Right forelimb (tissue), 1 donor: ENCODE measurements at regions not wholly inside any gene's neighbourhood (a gene's known extent, or its start where the extent isn't known, plus 50 kb on each side); places are given as distances from the start of the nearest gene placed in this dataset.
"Not testable (repeated sequence)": the region's sequence is repeated elsewhere in the genome, so short reads cannot be mapped to it uniquely, and the experiment has no call there.

ENCODE experiments used
- DNase-seq: peaks from one replicate; pipeline ENCODE4 v3.0.0-alpha.2; 2018

DNA sequence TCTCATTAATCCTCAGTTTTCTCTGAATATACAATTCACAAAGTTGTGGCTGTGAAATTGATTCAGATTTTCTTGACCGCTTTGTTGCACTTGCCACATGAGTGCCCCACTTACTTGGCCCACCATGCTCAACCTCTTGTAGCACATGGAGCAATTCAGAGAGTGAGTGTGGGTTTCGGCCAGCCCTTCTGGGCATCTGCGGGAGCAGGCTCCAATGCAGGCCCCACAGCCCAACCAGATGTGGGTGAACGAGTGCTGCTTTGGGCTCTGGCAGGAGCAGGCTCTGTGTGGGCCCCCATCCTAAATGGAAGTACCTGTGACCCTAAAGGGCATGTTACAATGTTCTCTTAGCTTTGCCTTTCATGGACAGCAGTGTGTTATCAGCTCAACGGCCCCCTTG lies 2338.6 kb downstream of the LRRC4C start:
- DNase-seq, result no peak

DNA sequence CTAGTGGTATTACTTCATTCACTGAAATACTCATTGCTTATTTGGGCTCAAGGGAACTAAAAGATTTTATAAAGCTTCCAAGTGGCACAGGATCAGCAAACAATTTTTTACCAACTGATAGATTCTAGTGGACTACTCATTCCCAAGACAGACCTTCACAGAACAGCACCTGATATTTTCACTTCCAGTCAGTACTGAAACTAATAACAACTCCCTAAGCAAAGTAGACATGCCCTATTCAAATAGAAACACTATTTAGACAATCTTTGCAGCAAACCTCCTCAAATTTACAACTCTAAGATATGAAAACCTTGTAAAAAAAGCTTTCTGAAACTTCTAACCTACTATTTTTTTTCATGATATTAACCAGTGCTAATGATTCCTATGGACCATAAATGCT lies 2345.8 kb downstream of the LRRC4C start:
- DNase-seq, result no peak

DNA sequence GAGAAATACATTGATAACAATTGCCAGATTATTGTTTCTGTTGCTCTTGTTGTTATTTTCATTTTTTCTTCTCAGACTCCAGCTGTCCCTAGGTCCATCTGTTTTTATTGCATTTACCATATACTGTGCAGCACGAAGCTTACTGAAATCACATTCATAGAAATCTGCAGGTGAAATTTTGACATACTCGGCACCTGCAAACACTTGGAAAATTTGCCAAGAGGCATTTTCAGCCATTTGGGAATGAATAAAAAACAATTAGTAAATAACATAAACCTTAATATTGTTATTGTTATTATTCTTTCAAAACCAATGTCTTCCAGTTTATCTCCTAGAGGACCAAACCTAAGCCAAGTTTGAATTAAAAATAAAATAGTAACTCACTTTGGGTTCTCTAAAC lies 2357.2 kb downstream of the LRRC4C start:
- DNase-seq, result no peak

DNA sequence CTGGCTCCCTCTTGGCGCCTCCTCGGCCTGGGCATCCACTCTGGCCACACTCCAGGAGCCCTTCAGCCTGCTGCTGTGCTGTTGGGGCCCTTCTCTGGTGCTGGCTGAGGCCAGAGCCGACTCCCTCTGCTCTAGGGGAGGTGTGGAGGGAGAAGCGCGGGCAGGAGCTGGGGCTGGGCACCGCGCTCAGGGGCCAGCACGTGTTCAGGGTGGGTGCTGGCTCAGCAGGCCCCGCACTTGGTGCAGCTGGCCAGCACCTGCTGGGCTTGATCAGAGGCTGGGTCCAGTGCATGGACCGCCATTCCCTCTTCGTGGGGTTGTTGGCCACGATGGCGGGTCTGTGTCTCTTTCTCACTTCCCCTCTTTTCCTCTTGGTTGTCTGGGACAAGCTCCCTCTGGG lies 2381.0 kb downstream of the LRRC4C start:
- no peak for DNase-seq

DNA sequence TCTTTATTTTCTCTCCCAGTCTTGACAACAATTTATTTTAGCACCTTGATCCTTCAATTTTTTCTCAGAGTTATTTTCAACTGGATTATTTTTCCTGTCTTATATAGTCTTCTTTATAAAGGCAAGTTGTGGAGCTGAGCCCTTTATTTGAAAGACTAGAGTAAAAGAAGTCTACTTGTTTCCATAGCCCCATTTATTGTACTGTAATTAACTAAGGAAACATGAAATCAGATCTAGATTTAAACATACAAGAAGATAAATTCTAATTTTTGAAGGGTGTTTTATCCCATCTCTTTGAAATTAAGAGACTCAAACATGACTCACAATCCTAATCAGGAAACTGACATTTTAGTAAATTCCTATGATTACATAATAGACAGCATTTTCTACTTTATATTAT lies 2421.8 kb downstream of the LRRC4C start:
- no peak for DNase-seq

DNA sequence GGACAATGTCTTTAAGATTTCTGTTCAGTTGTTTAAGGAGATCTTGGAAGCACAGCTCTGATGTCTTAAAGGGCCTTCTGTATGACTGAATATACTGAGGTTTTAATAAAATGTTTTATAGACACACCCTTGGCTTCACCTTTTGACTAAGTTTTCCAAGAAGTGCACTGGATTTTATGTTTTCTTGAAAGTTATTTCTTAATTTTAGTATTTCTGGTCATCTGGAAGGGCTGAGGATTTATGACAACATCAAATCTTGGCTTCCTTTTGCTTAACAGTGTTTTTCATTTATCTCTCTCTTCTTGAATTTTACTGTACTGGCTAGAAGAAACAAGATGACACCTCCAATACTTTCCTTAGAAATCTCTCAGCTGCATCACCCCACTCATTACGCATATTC lies 2423.4 kb downstream of the LRRC4C start:
- no peak for DNase-seq

DNA sequence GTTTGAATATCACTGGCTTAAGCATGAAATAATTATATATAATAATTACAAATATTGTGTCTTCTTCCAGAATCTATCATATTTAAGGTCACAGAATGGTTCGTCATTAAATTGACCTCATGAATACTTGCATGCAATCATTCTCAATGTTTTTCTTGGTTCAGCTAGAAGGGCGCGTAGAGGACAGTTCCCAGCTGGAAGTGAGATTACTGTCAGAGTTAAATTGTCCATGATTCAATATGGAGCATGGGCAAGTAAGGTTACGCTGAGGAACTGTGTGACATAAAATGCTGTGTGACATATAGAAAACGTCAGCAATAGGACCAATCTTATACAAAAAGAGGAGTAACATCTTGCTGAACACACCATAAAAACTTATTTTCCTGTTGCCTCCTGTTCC lies 2423.5 kb upstream of the RAG2 start:
- no peak for DNase-seq

DNA sequence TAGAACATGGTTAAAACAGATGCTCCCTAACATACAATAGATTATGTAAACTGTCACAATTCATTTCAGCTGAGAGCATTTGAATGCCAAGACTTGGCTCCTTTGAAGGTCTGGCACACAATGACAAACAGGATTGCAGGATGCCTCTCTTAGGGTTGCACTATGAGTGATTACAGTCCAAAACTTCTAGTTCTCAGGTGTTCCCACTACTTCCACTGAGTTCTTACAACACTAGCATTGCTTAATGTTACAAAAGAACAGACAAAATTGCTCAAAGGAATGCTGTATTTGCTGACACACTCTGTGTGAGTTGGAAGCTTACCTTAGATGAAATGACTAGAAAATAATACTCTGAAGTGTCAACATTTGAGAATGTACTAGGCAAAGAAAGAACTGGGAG lies 2413.8 kb upstream of the RAG2 start:
- DNase-seq, result no peak

DNA sequence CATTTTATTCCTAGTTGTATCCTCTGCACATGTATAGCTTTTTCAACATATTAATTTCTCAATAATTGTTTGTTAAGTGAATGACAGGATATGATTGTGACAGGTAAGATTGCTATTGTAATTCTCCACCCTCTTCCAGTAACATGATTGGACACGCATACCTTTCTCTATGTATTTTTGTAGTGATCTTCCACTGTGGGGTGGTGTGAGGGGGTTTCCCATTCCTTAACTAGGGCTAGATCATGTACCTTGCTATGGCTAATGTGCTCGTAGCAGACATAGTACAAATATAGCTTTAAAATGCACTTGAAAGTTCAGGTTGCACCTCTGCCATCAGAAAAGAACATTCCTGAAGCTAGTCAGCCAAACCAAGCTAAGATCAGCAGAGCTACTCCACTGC lies 2392.8 kb upstream of the RAG2 start:
- no peak for DNase-seq

DNA sequence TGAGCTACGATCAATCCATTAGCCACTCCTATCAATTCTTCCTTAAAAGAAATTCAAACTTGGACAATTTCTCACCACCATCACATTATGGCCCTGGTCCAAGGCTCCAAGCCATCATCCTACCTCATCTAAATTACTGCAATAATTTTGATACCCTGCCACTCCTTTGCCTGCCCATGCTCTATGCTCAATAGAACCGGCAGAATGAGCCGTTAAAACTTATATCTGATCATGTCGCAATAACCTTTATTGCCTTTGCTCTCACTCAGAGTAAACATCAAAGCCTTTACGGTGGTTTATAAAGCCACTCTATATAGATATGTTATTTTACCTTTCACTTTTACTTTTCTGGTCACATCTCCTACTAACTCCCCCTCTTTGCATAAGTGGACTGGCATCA lies 2392.1 kb upstream of the RAG2 start:
- no peak for DNase-seq

DNA sequence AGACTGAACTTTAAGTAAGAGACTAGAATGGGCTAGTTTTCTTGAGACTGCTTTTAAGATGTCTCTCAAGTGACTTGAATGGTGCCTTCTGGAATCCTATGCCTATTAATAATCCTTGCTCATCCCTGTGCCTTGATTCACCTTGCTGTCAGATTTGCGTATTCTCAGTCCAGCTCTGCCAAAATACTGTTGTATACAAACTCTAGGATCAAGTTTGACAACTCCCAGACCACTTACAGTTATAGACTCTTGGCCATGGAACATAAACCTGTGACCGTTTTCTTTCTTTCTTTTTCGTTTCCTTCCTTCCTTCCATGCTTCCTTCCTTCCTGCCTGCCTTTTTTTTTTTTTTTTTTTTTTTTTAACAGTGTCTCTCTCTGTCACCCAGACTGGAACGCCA lies 2390.9 kb upstream of the RAG2 start:
- no peak for DNase-seq

DNA sequence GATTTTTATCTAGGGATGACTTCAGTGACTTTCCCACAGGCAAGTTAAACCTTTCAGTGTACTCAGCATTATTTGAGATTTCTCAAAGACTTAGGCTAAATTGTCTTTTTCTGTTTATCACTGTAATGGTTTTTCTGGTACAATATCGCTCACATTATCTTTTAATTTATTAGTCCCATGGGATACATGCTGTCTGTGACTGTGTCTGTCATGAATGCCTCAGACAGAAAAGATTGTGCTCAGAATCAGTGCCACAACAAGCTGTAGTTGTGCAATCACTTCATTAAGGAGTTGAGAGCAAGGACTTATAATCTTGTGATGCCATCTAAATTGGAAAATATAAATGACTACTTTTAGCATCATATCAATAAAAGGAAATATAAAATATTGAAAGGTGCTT lies 2374.2 kb upstream of the RAG2 start:
- DNase-seq, result no peak

DNA sequence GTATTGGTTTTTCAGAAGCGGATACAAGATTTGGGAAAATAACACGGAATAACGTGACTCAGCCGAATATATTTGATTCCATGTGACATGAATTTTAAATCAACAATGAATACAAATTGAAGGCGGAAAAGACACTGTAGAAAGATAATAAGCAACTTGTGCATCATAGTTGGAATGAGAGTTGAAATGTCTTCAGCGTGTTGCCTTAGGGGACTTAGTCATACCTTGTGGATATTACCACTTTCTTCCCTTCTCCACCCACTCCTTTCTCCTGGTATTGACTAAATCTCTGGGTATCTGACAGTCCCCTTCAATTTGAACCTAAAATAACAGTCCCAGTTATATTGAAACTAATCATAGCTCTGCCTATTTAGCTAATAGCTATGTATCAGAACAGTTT lies 2373.1 kb upstream of the RAG2 start:
- DNase-seq, result no peak

DNA sequence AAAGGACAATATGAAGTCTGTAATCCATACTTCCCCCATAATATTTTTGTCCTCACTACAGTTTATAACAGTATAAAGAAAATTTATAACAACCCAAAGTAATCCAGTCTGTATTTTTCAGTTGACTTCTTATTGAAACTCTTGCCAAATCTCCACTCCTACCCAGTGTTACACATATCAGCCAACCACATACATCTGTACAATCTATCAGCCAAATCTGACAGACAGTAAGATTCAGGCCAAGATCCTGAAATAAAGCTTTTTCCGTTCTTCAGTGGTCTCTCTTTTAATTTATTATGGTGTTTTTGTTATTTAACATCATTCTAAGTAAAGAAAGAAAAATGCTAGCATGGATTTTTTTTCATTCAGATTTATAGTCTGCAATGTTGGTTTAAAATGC lies 2370.9 kb upstream of the RAG2 start:
- no peak for DNase-seq

DNA sequence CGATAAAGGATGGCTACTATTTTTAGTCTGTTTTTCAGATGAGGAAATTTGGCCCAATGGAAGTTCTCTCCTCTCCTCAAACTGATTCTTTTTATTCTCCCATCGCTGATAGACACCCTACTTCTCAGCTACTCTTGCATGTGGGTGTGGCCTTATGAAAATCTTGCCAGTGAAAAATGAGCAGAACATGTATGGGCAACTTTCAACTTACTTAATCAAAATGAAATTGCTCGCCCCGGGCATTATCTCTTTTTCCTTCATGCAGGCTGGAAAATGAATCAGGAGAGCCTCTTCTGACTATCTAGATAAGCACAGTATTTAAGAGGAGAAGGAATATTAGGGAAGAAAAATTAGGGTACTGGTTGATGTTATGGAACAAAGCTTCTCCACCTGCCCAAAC lies 2354.7 kb upstream of the RAG2 start:
- DNase-seq, result no peak

DNA sequence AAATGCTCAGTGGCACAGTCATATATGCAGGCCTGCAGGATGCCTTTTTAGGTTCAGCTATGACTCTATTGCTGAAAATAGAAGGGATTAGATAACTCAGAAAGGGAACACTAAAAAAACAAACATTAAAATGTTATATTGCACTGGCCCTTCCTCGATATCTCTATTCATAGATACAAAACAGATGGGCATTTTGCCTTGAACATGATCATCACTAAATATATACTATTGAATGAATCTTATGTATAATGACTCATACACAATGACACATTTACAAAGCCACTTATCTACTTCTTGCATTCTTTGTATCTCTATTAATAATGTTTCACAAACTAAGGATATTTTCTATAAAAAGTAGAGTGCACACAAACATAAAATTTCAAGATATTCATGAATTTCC lies 2352.8 kb upstream of the RAG2 start:
- DNase-seq, result no peak

DNA sequence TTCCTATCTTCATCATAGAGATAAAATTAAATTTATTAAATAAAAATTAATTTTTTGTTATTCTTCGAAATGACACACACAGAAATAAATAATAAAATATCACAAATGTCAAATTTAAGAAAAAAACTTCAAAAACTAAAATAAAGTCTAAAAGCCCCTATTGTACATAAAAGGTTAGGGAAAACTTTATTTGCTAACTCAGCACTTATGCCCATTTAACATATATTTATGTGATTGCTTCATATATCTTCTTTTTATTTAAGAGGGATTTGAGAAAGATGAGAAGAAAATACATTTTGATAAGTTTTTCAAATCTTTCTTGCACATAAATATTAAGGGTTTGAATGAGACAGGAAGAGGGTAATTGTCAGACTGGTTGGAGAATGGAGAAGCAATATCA lies 2350.4 kb upstream of the RAG2 start:
- no peak for DNase-seq

DNA sequence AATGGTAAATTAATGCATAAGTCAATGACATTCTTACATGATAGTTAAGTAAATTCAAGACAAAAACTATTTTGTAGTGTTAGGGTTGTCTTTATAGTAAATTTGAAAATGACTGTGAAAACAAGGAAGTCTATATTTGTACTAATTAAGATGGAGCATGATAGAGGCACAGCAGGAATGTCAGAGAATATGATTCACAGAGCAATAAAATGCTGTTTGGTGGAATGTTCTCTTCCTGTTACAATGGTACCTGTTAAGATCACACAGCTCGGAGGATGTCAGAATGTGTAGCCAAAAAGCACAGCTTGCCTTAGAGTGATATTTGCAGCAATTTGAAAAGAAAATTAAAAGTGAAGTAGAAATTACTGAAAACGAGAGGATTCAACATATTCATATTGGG lies 2339.7 kb upstream of the RAG2 start:
- no peak for DNase-seq

DNA sequence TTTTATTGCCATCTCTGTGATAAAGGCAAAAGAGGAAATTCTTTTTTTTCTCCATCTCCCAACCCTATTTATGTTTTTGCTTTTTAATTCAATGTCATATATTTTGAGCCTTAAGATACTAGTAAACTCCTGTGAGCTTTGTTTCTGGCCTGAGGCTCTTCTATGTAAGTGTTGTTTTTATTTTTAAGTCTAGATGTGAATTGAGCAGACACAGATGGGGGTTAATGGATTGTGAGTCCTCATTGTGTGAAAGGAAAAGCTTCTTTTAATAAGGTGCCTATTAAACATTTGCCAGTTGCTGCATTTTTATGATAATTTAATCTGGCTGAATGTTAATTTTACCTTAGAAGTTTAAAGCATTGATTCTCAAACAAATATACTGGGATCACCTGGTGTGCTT lies 2337.9 kb upstream of the RAG2 start:
- DNase-seq, result no peak

DNA sequence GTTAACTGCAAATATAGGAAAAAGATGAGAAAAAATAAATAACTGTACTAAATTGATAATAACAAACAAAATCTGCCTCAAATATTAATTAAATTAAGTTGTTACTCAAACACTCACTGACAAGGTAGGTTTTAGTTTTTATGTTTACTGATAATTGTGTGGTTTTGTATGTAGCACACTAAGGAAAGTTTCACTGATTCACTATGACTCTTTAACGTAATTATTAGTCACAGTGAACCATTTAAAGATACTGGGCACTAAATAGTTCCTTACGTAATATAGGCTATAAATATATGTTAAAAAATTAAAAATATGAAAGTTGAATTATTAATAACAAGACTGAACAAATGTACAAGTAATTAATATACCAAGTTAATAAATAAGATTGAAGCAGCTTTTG lies 2330.0 kb upstream of the RAG2 start:
- DNase-seq, result no peak

DNA sequence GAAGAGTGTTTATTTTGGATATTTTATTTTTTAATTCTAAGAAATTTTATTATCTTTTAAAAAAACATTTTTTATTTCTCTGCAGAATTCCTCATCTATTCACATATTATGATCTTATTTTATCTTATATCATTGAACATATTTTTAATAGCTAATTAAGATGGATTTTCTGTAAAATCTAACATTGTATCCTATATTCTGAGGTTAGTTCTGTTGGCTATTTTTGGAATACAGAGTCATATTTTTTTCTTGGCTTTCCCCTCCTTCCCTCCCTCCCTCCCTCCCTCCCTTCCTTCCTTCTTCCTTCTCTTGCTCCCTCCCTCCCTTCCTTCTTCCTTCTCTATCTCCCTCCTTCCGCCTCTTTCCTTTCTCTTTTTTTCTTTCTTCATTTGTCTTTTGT lies 2326.6 kb upstream of the RAG2 start:
- no peak for DNase-seq

DNA sequence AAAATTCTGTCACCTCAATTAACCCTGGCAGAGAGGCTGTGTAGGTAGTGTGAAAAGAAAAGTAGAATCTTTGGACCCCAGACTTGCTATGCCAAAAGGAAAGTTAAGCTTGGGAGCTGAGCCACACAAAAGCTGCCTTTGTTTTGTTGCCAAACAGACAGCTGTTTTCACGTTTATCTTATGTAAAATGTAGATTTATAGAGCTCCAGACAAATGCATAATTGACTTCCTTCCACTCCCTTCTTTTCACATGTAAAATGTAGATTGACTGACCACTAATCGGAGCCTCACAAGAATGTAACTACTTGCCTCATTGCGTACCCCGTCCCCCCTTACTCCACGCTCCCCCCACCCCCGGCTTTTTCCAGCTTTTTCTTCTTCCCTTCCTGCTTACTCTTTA lies 2302.2 kb upstream of the RAG2 start:
- no peak for DNase-seq

DNA sequence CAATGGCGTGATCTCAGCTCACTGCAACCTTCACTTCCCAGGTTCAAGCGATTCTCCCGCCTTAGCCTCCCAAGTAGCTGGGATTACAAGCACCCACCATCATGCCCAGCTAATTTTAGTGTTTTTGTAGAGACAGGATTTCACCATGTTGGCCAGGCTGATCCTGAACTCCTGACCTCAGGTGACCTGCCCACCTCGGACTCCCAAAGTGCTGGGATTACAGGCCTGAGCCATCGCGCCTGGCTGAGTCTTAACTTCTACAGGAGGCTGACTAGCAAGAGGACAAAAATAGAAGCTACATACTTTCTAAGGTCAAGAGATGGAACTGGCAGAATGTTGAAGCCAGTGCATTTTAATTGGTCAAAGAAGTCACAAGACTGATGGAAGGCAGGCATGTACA lies 2296.2 kb upstream of the RAG2 start:
- not testable (repeated sequence) for DNase-seq

DNA sequence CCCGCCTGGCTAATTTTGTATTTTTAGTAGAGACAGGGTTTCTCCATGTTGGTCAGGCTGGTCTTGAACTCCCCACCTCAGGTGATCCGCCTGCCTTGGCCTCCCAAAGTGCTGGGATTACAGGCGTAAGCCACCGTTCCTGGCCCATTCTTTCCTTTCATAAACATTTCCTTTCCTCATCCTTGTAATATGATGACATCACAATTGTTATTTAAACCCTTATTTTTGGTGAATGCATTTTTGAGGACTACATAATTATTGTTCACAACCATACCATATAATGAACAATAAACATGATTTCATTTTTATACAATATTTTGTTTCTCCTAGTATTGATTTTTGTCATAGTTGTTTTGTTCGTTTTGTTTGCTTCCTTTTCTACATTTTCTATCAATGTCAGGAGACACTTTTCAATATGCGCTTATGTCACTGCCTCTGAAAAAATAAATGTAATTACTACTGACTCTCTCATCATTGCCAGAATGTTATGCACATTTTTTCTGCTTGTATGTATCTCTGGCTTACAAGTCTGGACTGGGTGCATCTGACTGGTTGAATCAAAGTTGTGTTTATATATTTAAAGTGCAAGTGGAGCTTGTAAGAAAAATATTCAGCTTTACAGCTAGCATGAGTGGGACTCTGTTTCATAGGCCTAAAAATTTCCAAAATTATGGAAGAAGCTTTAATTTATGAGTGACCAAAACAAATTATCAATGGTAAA lies 2286.3 kb upstream of the RAG2 start:
- DNase-seq, result no peak

DNA sequence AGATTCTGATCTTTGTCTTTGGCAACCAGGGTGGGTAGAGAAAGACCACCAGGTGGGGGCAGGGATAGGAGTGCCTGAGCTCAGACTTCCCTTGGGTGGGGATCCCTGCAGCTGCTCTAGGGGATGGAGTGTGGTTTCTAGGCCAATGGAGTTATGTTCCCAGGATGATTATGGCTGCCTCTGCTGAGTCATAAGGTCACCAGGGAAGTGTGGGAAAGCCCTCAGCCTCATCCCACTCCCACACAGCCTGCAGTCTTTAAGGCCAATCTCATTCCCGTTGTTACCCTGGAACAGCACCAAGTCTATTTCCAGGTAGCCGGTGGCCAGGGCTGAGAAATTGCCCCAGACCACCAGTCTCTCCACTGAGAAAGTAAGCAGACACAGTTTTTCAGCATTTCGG lies 2269.3 kb upstream of the RAG2 start:
- no peak for DNase-seq

DNA sequence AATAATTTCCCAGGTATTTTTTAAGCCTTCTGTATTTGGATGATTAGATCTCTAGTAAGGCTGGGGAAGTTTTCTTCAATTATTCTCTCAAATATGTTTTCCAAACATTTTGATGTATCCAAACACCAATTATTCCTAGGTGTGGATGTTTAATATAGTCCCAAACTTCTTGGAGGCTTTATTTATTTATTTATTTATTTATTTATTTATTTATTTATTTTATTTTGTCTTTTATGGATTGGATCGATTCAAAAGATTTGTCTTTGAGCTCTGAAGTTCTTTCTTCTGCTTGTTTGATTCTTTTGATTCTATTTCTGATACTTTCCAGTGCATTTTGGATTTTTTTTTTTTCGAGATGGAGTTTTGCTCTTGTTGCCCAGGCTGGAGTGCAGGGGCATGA lies 2267.9 kb upstream of the RAG2 start:
- no peak for DNase-seq
